HG03521 (cell line): ENCODE measurements at regions not wholly inside any gene's neighbourhood (a gene's known extent, or its start where the extent isn't known, plus 50 kb on each side); places are given as distances from the start of the nearest gene placed in this dataset.

ENCODE experiments used
- ATAC-seq: cut with Tn5 transposase; IDR thresholded peaks from one replicate; pipeline ENCODE4 v1.9.1; 2021; ENCODE audit warnings: mild to moderate bottlenecking, moderate library complexity; ENCODE audit not compliant: unreplicated experiment

- ATAC-seq = no peak
These were observed 66.0 kb upstream of the KIRREL3 start for GRCh38 chr11:127066401-127067090.

GRCh38 chr11:127063241-127063640, 62.7 kb upstream of the KIRREL3 start:
- ATAC-seq = no peak

GRCh38 chr11:127061947-127062346, 61.4 kb upstream of the KIRREL3 start:
- ATAC-seq = no peak

GRCh38 chr11:127059750-127060149, 59.2 kb upstream of the KIRREL3 start:
- ATAC-seq = no peak

- ATAC-seq = no peak
These were observed 58.7 kb upstream of the KIRREL3 start for GRCh38 chr11:127059286-127059685.

GRCh38 chr11:127058524-127058923, 58.0 kb upstream of the KIRREL3 start:
- no peak for ATAC-seq

GRCh38 chr11:127057126-127057525, 56.6 kb upstream of the KIRREL3 start:
- no peak for ATAC-seq

GRCh38 chr11:127056338-127056971, 55.9 kb upstream of the KIRREL3 start:
- ATAC-seq = no peak

GRCh38 chr11:127055236-127055635, 54.7 kb upstream of the KIRREL3 start:
- ATAC-seq = no peak

GRCh38 chr11:127054153-127054552, 53.6 kb upstream of the KIRREL3 start:
- ATAC-seq = no peak

- ATAC-seq = no peak
These were observed 51.8 kb upstream of the KIRREL3 start for GRCh38 chr11:127052404-127052803.
